GM23338 (cell line): ENCODE measurements at regions not wholly inside any gene's neighbourhood (a gene's known extent, or its start where the extent isn't known, plus 50 kb on each side); places are given as distances from the start of the nearest gene placed in this dataset.

ENCODE experiments used
- ATAC-seq: fragments of 200-7000 bp; cut with Tn5 transposase; 3 replicates; pipeline ENCODE4 v1.9.1; 2020
- DNase-seq: peaks from one replicate; pipeline ENCODE4 v3.0.0-alpha.2; 2015; ENCODE audit warnings: low spot score
- H2AFZ ChIP-seq: fragments of 200-600 bp; sonication (generic); 2 replicates; pipeline ENCODE4 v1.8.0; 2016; ENCODE audit warnings: antibody characterized with exemption, mild to moderate bottlenecking, moderate library complexity
- H3F3A ChIP-seq: fragments of 200-600 bp; sonication (generic); replicated peaks from 2 replicates; pipeline ENCODE4 v1.8.0; 2017; ENCODE audit warnings: antibody characterized with exemption, mixed run types, low read depth
- H3K27ac ChIP-seq: fragments of 200-600 bp; sonication (generic); 2 replicates; pipeline ENCODE4 v1.6.1; 2016; ENCODE audit warnings: low read depth
- H3K27me3 ChIP-seq: fragments of 200-600 bp; sonication (generic); 2 replicates; pipeline ENCODE4 v1.8.0; 2016; ENCODE audit warnings: mild to moderate bottlenecking, mixed run types, moderate library complexity; ENCODE audit not compliant: insufficient read depth
- H3K36me3 ChIP-seq: fragments of 200-600 bp; sonication (generic); 2 replicates; pipeline ENCODE4 v1.8.0; 2016; ENCODE audit warnings: mild to moderate bottlenecking; ENCODE audit not compliant: insufficient read depth
- H3K4me1 ChIP-seq: fragments of 200-600 bp; sonication (generic); 2 replicates; pipeline ENCODE4 v1.8.0; 2016; ENCODE audit warnings: mild to moderate bottlenecking, moderate library complexity; ENCODE audit not compliant: insufficient read depth
- H3K4me2 ChIP-seq: fragments of 200-600 bp; sonication (generic); 2 replicates; pipeline ENCODE4 v1.7.1; 2017; ENCODE audit warnings: mixed run types
- H3K4me3 ChIP-seq: fragments of 200-600 bp; sonication (generic); 2 replicates; pipeline ENCODE4 v1.6.1; 2016; ENCODE audit warnings: mixed run types
- H3K79me2 ChIP-seq: fragments of 200-600 bp; sonication (generic); replicated peaks from 2 replicates; pipeline ENCODE4 v1.8.0; 2017; ENCODE audit warnings: mild to moderate bottlenecking; ENCODE audit not compliant: insufficient read depth
- H3K9me2 ChIP-seq: fragments of 200-600 bp; sonication (generic); 2 replicates; pipeline ENCODE4 v1.8.0; 2017; ENCODE audit not compliant: insufficient read depth
- H4K20me1 ChIP-seq: fragments of 200-600 bp; sonication (generic); replicated peaks from 2 replicates; pipeline ENCODE4 v1.8.0; 2017; ENCODE audit warnings: mild to moderate bottlenecking; ENCODE audit not compliant: insufficient read depth
- H3K27ac Mint-ChIP-seq: 2 replicates; pipeline ENCODE4 v1.8.0; 2020; ENCODE audit warnings: inconsistent platforms, mild to moderate bottlenecking, moderate library complexity, mixed read lengths
- H3K27me3 Mint-ChIP-seq: 3 replicates; pipeline ENCODE4 v1.8.0; 2022; ENCODE audit warnings: low read depth, mild to moderate bottlenecking, moderate library complexity, mixed read lengths, inconsistent platforms; ENCODE audit not compliant: insufficient read depth, poor library complexity
- H3K36me3 Mint-ChIP-seq: 3 replicates; pipeline ENCODE4 v1.8.0; 2021; ENCODE audit warnings: low read depth, mild to moderate bottlenecking, inconsistent platforms, moderate library complexity, mixed read lengths
- H3K4me1 Mint-ChIP-seq: 3 replicates; pipeline ENCODE4 v1.8.0; 2020; ENCODE audit warnings: mild to moderate bottlenecking, inconsistent platforms, mixed read lengths
- H3K4me3 Mint-ChIP-seq: 3 replicates; pipeline ENCODE4 v1.8.0; 2021; ENCODE audit warnings: moderate library complexity, mild to moderate bottlenecking, inconsistent platforms, mixed read lengths
- H3K9me3 Mint-ChIP-seq: 3 replicates; pipeline ENCODE4 v1.8.0; 2020; ENCODE audit warnings: moderate library complexity, mild to moderate bottlenecking, inconsistent platforms, mixed read lengths
- NANOG ChIP-seq: IDR thresholded peaks from 2 replicates; pipeline ENCODE4 v1.6.1; 2016; ENCODE audit warnings: antibody characterized with exemption, borderline replicate concordance
- STAT1 ChIP-seq: IDR thresholded peaks from one replicate; pipeline ENCODE4 v1.6.1; 2016; ENCODE audit warnings: antibody characterized with exemption; ENCODE audit not compliant: unreplicated experiment
- TF ChIP-seq, protein P1 (sequence below): fragments of 250-450 bp; sonication (Bioruptor Pico); IDR thresholded peaks from 2 replicates; pipeline ENCODE4 v1.5.0; 2020; ENCODE audit warnings: mild to moderate bottlenecking, moderate library complexity

DNA sequence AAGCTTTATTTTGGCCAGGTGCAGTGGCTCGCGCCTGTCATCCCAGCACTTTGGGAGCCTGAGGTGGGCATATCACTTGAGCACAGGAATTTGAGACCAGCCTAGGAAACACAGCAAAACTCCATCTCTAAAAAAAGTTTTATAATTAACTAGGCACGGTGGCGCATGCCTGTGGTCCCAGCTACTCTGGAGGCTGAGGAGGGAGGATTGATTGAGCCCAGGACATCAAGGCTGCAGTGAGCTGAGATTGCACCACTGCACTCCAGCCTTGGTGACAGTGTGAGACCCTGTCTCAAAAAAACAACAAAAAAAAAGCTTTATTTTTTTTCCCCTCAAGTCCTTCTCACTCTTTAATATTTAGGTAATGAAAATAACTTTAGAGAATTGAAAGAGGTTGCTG lies 100.8 kb upstream of the CMC1 start:
- ATAC-seq (no peak), DNase-seq (no peak)
- TF ChIP-seq, protein P1, sequence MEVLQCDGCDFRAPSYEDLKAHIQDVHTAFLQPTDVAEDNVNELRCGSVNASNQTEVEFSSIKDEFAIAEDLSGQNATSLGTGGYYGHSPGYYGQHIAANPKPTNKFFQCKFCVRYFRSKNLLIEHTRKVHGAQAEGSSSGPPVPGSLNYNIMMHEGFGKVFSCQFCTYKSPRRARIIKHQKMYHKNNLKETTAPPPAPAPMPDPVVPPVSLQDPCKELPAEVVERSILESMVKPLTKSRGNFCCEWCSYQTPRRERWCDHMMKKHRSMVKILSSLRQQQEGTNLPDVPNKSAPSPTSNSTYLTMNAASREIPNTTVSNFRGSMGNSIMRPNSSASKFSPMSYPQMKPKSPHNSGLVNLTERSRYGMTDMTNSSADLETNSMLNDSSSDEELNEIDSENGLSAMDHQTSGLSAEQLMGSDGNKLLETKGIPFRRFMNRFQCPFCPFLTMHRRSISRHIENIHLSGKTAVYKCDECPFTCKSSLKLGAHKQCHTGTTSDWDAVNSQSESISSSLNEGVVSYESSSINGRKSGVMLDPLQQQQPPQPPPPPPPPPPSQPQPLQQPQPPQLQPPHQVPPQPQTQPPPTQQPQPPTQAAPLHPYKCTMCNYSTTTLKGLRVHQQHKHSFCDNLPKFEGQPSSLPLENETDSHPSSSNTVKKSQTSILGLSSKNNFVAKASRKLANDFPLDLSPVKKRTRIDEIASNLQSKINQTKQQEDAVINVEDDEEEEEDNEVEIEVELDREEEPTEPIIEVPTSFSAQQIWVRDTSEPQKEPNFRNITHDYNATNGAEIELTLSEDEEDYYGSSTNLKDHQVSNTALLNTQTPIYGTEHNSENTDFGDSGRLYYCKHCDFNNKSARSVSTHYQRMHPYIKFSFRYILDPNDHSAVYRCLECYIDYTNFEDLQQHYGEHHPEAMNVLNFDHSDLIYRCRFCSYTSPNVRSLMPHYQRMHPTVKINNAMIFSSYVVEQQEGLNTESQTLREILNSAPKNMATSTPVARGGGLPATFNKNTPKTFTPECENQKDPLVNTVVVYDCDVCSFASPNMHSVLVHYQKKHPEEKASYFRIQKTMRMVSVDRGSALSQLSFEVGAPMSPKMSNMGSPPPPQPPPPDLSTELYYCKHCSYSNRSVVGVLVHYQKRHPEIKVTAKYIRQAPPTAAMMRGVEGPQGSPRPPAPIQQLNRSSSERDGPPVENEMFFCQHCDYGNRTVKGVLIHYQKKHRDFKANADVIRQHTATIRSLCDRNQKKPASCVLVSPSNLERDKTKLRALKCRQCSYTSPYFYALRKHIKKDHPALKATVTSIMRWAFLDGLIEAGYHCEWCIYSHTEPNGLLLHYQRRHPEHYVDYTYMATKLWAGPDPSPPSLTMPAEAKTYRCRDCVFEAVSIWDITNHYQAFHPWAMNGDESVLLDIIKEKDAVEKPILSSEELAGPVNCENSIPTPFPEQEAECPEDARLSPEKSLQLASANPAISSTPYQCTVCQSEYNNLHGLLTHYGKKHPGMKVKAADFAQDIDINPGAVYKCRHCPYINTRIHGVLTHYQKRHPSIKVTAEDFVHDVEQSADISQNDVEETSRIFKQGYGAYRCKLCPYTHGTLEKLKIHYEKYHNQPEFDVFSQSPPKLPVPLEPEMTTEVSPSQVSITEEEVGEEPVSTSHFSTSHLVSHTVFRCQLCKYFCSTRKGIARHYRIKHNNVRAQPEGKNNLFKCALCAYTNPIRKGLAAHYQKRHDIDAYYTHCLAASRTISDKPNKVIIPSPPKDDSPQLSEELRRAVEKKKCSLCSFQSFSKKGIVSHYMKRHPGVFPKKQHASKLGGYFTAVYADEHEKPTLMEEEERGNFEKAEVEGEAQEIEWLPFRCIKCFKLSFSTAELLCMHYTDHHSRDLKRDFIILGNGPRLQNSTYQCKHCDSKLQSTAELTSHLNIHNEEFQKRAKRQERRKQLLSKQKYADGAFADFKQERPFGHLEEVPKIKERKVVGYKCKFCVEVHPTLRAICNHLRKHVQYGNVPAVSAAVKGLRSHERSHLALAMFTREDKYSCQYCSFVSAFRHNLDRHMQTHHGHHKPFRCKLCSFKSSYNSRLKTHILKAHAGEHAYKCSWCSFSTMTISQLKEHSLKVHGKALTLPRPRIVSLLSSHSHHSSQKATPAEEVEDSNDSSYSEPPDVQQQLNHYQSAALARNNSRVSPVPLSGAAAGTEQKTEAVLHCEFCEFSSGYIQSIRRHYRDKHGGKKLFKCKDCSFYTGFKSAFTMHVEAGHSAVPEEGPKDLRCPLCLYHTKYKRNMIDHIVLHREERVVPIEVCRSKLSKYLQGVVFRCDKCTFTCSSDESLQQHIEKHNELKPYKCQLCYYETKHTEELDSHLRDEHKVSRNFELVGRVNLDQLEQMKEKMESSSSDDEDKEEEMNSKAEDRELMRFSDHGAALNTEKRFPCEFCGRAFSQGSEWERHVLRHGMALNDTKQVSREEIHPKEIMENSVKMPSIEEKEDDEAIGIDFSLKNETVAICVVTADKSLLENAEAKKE (CRISPR knock-in tag): no peak
- TF ChIP-seq NANOG: no peak
- no peaks in the 10 kb centered on the region for H3F3A ChIP-seq
- H3K9me3 Mint-ChIP-seq: no peaks in the 10 kb centered on the region
- no peak overlapping the region for H3K4me3 Mint-ChIP-seq
- no peaks in the 10 kb centered on the region for H3K27me3 Mint-ChIP-seq
- H3K4me1 ChIP-seq: no peaks in the 10 kb centered on the region
- no peaks in the 10 kb centered on the region for H3K36me3 Mint-ChIP-seq
- H3K36me3 ChIP-seq: no peaks in the 10 kb centered on the region
- no peaks in the 10 kb centered on the region for H3K4me1 Mint-ChIP-seq
- H3K27me3 ChIP-seq: no peaks in the 10 kb centered on the region
- H3K4me2 ChIP-seq: no peak overlapping the region
- H2AFZ ChIP-seq: no peak overlapping the region
- H3K27ac ChIP-seq: no peak overlapping the region
- no peaks in the 10 kb centered on the region for H4K20me1 ChIP-seq
- H3K9me2 ChIP-seq: no peaks in the 10 kb centered on the region
- H3K27ac Mint-ChIP-seq: no peak overlapping the region
- H3K79me2 ChIP-seq: no peaks in the 10 kb centered on the region
- H3K4me3 ChIP-seq: no peak overlapping the region

DNA sequence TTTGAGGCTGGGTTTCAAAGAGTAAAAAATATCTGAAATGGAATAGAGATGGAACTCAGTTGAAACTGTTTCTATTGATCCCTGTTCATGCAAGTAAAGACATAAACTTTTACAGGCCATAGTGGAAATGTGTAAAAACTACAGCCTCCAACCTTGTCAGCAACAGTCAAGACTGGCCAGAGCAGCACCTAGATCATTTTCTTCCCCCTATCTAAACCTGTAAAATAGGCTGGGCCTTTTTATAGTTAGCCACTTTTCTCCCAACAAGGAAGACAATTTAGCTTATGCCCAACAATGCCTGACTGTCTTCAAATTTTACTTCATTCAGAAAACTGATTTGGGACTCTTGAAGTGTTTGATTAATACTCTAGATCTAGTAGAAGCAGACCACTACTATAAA lies 91.5 kb upstream of the CMC1 start:
- Histone ChIP-seq H3K79me2 (no peaks in the 10 kb centered on the region), H3K36me3 (no peaks in the 10 kb centered on the region), H3K4me1 (no peaks in the 10 kb centered on the region), H3F3A (no peaks in the 10 kb centered on the region), H3K4me2 (no peak overlapping the region), H3K27ac (no peak overlapping the region), H2AFZ (no peak overlapping the region), H4K20me1 (no peaks in the 10 kb centered on the region), H3K4me3 (no peak overlapping the region), H3K27me3 (no peaks in the 10 kb centered on the region), H3K9me2 (no peaks in the 10 kb centered on the region)
- TF ChIP-seq STAT1: no peak
- TF ChIP-seq, protein P1 (CRISPR knock-in tag): no peak
- Mint-ChIP-seq H3K36me3 (no peaks in the 10 kb centered on the region; the same call in 2 of the 3 replicates), H3K4me1 (no peaks in the 10 kb centered on the region), H3K9me3 (peaks cover 8% of the 10 kb centered on the region; the same call in 2 of the 3 replicates), H3K27ac (no peak overlapping the region), H3K4me3 (no peak overlapping the region), H3K27me3 (peaks cover 2% of the 10 kb centered on the region)
- DNase-seq (no peak), ATAC-seq (no peak)
